Stimulated activated CD4-positive, alpha-beta T cell treated with anti-CD3 and anti-CD28 coated beads, Interleukin-15, amount 100 ng/mL, for 48 hours (primary cell): ENCODE measurements at regions not wholly inside any gene's neighbourhood (a gene's known extent, or its start where the extent isn't known, plus 50 kb on each side); places are given as distances from the start of the nearest gene placed in this dataset.
"Not testable (repeated sequence)": the region's sequence is repeated elsewhere in the genome, so short reads cannot be mapped to it uniquely, and the experiment has no call there.

Source experiments
- DNase-seq, 2 donors: peaks; one replicate each; pipeline ENCODE4 v3.0.0-alpha.2; 2020; ENCODE audit warnings: low read depth in 2 of 2

DNA sequence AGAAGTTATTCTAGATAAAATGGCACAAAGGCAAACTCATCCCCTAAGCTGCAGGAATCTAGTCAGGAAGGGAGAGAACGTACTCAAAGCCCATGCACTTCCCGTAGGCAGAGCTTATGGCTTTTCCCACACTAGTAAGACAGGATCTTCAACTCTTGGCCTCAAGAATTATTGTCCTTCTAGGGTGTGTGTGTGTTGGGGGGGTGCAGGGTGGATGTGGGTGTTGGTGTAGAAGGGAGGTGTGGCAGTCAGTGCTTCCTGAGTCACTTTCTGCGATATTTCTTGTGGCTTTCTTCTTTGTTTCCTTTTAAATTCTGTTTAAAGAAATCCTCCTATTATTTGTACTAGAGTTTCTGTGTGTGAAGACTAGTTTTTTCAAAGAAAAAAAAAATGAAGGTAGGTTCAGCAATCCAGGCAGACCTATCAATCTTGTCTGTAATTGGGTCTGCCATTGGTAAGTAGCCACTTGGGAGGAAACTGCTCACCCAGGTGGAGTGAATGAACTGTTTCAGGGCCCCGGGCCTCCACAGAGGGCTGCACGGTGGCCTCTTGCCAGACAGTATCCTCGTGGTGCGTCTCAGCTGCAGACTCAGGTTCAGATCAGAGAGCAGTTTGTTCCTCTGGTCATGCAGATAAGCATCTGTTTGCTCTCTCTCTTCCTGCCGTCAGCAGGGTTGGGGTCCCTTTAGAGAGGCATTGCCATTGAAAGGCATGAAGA is 131.9 kb downstream of the NPR3 start:
- no peak for DNase-seq

GRCh38 chr5:32843531-32843895 is 132.4 kb downstream of the NPR3 start:
- no peak for DNase-seq

DNA sequence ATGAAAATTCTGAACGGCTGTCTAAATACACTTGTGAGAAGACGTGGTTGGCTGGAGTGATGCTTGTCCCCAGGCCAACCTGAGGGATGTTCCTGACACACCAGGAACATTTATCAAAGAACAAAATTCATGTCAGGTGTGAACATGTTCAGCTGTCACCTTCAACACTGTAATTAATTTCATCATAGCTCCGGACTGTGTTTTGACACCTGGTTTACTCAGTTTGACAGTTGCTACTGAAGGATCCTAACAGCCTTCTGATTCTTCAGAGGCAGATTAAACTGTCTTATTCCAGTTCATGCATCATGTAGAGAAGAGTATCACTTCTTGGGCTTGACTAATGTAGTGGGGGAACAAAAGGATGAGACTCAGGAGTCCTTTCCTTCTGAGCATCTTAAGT is 134.1 kb downstream of the NPR3 start:
- no peak for DNase-seq

GRCh38 chr5:32848120-32848519 is 137.0 kb downstream of the NPR3 start:
- DNase-seq, result no peak

- no peak for DNase-seq
Measured at GRCh38 chr5:32848681-32849080, 137.6 kb downstream of the NPR3 start.

DNA sequence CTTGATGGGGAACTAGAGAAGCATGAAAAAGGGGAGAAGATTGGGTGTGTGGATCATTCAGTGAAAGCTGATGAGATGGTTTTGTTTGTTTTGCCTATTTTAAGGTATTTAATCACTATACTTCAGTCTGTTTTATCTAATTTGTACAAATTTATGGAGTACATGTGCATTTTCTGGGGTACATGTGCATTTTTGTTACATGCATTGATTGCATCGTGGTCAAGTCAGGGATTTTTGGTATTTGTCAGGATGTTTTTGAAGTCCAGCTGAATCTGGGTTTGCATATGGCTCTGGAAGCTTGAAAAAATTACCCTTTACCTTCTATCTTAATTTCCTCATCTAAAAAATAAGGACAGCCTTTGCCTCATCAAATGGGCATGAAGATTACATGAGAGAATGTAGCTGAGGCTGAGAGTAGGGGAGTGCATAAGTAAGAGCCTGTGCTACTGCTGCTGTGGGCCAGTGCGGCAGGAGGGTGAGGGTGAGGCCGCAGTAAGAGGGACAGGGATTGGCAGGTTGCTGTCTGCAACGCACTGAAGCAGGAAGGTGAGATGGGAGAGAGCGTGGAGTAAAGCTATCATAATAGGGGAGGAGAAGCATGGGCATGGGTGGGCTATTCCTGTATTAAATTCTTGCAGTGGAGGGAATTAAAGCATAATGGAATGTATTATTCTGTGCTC is 139.8 kb downstream of the NPR3 start:
- DNase-seq, result no peak

DNA sequence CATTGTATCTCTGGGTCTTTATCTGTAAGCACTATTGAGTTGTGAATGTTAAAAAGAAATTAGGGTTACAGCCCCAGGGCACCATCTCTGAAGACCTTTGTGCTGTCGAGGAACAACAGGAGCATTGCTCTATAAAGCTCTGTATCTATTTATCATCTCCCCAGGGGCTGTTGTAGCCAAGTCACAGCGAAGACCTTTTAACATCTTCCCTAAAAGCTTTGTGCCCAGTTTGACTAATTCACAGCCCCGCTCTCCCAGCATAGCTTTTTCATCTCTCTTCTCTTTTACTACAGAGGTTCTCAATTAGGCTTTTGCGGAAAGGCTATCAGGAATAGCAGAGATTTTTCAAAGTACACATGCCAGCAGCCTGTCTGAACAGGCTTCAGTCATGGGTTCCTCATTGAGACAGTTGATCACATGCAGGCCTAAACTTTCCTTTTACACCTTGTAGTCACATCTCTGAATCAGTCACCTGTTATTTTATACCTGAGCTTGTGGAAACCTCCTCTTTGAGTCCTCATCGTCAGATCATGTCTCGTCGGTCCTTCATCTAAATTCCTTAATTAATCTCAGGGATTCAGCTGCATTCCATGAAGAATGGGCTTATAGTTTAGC is 140.5 kb downstream of the NPR3 start:
- DNase-seq, result no peak

GRCh38 chr5:32852535-32852934 is 141.4 kb downstream of the NPR3 start:
- no peak for DNase-seq

- DNase-seq, result no peak
Measured at GRCh38 chr5:32852976-32853375, 141.9 kb downstream of the NPR3 start.

GRCh38 chr5:32854473-32854872 is 143.4 kb downstream of the NPR3 start:
- DNase-seq, result no peak

- DNase-seq, result no peak
Measured at GRCh38 chr5:32859211-32859641, 148.1 kb downstream of the NPR3 start.

DNA sequence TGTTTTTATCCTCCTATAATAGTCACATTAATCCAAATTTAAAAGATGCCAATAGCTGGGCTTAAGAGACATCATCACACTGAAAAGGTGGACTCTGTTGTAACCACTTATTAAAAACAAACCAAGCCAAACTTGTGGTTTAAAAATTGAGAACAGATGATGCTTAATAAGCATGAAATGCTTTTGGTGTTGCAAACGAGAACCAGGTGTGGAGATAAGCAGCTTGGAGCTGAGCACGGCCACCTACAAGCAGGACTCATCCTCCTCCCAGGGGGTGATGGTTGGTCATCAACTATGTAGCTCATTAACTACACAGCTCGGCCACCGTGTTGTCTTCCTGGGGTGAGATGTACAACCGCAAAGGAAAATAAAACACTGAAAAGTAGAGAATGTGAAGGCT is 154.4 kb downstream of the NPR3 start:
- DNase-seq, result no peak

- no peak for DNase-seq
Measured at GRCh38 chr5:32866138-32866537, 155.0 kb downstream of the NPR3 start.

DNA sequence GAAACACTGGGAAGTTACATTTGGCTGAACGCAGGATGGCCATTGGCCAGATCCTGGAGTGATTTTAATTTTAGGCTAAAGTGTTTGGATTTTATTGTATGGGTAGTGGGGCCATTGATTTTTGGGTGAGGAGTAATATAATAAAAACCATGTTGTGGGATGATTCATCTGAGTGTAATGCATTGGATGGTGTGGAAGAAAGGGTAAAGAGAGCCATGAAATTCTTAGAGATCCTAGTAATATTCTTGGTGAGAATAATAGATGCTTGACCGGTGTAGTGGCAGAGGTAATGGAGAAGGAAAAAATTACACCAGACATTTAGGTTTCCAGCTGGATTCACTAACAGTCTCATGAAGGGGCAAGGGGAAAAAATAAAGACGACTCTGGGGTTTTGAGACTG is 158.1 kb downstream of the NPR3 start:
- DNase-seq, result no peak

DNA sequence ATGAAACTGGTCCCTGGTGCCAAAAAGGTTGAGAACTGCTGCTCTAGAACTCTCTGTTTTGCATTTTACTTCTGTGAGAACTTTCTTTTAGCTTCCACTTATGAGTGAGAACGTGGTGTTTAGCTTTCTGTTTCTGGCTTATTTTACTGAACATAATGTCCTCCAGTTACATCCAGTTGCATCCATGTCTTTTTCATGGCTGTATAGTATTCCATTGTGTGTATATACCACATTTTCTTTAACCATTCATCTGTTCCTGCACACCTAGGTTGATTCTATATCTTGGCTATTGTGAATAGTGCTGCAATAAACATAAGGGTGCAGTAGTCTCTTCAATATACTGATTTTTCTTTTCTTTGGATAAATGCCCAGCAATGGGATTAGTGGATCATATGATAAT is 165.7 kb downstream of the NPR3 start:
- DNase-seq, result no peak

GRCh38 chr5:32879364-32879763 is 168.2 kb downstream of the NPR3 start:
- not testable (repeated sequence) for DNase-seq

DNA sequence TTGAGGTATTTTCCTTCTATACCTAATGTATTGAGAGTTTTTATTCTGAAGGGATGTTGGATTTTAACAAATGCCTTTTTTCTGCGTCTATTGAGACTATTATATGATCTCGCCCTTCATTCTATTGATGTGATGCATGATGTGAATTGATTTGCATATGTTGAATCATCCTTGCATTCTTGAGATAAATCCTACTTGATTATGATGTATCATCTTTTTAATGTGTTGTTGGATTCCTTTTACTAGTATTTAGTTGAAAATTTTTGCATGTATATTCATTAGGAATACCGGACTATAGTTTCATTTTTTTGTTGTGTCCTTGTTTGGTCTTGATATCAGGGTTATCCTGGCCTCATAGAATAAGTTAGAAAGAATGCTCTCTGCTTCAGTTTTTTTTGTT is 169.7 kb downstream of the NPR3 start:
- no peak for DNase-seq

DNA sequence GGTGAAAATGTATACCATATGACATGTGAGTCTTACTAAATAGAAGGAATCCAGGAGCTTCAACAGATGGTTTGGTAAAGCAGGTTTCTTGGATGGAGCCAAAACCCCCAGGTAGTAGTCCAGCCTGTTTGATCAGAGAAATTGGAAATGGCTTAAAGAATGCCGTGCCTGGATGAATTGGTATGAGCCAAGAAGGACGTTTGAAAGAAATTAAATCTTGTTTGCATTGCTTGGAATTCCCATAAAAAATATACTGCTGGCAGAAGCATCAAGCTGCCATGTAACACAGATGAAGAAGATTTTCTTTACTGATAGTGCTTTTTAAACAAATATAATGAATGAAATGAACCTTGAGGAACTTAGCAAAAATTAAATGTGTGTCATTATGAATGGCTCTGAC is 176.3 kb downstream of the NPR3 start:
- DNase-seq, result no peak

DNA sequence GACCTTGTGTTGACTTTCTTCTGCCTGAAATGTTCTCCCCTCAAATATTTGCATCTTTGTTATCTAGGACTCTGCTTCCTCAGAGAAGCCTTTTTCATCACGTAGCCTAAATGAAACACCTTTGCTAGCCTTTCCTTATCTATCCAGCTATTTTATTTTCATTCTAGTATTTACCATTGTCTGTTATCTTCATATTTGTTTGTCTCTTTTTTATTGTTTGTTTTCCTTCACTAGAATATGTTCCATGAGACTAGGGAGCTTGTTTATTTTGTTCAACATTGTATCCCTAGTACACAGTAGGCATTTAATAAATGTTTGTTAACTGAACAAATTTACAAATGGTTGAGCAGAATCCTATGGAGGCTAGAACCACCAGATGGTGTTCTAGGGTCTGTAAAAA is 178.0 kb downstream of the NPR3 start:
- no peak for DNase-seq

- DNase-seq, result no peak
Measured at GRCh38 chr5:32903613-32904012, 192.5 kb downstream of the NPR3 start.

DNA sequence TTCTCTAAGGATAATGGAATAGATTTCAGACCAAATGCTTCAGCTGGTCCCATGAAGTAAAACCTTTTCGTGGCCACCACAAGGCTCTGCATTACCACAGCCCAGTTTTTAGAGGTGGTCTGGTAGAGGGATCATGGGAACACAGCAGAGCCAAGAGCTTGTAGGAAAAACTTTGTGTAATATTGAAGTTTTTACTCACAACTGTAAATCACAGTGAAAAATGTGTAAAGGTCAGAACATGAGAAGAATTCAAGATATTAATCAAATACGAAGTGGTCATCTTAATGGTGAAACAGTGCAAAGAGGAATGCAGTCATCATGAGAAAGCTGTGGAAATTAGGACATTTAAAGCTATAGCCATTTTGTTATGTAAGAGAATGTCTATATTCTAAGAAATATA is 197.5 kb downstream of the NPR3 start:
- no peak for DNase-seq

GRCh38 chr5:32909207-32909606 is 198.1 kb downstream of the NPR3 start:
- DNase-seq, result no peak

- no peak for DNase-seq
Measured at GRCh38 chr5:32916648-32917047, 205.5 kb downstream of the NPR3 start.
